GM18907 (cell line): ENCODE measurements at regions not wholly inside any gene's neighbourhood (a gene's known extent, or its start where the extent isn't known, plus 50 kb on each side); places are given as distances from the start of the nearest gene placed in this dataset.
A peak's percentile ranks its signal among the peaks of the same experiment; 100 is the strongest.
"Not testable (repeated sequence)": the region's sequence is repeated elsewhere in the genome, so short reads cannot be mapped to it uniquely, and the experiment has no call there.

ENCODE experiments used
- ATAC-seq: cut with Tn5 transposase; IDR thresholded peaks from one replicate; pipeline ENCODE4 v1.9.1; 2021; ENCODE audit warnings: mild to moderate bottlenecking, moderate library complexity; ENCODE audit not compliant: unreplicated experiment

DNA sequence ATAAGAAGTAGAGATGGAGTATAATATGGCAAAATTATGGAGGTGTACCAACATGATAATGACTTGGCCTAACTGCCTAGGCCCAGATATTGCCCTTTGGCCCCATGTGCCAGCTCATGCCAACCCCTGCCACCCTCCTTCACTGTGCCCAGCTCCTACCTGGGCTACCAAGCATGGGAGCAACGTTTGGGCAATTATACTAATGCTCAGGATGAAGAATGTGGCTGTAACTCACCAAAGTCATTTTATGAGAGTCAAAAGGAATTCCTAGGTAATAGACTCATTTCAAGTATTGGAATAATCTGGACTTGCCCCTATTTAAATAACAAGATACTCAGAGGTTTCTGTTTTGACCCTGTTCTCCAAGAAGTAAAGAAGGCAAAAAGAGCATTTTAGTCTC lies 240.2 kb upstream of the IL12A start:
- no peak for ATAC-seq

- no peak for ATAC-seq
Measured at GRCh38 chr3:159749406-159749805, 239.2 kb upstream of the IL12A start.

DNA sequence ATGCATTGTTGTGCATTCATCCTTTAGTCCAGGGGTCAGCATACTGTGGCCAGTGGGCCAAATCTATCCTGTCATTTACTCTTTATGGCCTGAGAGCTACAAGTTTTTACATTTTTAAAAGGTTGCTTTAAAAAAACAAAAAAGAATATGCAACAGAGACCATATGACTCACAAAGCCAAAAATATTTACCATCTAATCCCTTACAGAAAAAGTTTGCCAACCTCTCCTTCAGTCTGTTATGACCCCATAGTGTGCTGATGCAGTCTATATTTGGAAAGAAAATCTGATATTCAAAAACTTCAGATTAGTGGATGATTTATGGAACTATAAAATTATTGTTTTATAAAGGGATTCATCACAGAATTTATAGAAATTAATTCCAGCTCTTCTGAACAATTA lies 237.5 kb upstream of the IL12A start:
- no peak for ATAC-seq

- ATAC-seq, result no peak
Measured at GRCh38 chr3:159751752-159752151, 236.9 kb upstream of the IL12A start.

GRCh38 chr3:159756279-159757207 lies 232.1 kb upstream of the IL12A start:
- ATAC-seq, result not testable (repeated sequence)

DNA sequence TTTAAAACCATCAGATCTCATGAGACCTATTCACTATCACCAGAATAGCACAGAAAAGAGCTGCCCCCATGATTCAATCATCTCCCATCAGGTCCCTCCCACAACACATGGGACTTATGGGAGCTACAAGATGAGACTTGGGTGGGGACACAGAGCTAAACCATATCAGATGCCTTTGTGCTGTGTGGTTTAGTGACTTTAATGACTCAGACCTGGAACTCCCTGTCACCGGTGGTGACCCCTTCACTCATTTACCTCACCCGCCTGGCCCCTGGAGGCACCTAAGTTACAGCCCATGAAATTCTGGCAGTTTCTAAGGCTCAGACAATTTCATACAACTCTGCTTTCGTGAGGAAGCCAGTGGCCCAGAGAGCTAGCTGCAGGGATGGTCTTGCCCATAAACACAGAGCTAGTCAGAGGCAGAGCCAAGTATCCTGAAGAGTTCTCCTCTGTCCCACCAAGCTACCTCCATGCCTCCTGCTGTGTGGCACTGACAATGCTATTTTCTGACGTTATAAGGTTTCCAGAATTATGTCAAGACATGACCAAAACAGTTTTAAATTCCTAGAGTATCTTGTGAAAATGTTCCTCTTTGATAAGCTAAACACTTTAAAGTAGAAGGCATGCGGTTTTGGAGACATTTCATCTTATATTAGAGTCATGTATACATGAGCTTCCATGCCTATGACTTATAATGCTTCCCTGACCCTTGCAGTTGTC lies 231.1 kb upstream of the IL12A start:
- no peak for ATAC-seq

GRCh38 chr3:159760046-159760445 lies 228.6 kb upstream of the IL12A start:
- no peak for ATAC-seq

DNA sequence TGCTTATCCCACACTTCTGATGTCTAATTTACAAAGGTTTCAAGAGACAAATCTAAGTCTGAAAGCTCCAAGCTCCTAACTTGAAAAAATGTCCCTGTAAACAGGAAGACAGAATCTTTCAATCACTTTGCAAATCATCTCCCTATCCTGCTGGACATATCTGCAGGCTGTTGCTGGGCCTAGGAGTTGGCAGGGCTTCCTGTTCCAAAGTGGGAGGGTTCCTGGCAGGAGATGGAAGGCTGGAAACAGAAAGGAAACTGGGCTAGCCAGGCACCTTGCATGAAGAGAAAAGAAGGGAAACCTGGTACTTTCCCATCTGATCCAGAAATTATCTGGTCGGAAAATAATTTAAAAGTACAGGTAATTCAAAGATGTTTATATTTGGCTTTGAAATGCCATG lies 227.3 kb upstream of the IL12A start:
- no peak for ATAC-seq

DNA sequence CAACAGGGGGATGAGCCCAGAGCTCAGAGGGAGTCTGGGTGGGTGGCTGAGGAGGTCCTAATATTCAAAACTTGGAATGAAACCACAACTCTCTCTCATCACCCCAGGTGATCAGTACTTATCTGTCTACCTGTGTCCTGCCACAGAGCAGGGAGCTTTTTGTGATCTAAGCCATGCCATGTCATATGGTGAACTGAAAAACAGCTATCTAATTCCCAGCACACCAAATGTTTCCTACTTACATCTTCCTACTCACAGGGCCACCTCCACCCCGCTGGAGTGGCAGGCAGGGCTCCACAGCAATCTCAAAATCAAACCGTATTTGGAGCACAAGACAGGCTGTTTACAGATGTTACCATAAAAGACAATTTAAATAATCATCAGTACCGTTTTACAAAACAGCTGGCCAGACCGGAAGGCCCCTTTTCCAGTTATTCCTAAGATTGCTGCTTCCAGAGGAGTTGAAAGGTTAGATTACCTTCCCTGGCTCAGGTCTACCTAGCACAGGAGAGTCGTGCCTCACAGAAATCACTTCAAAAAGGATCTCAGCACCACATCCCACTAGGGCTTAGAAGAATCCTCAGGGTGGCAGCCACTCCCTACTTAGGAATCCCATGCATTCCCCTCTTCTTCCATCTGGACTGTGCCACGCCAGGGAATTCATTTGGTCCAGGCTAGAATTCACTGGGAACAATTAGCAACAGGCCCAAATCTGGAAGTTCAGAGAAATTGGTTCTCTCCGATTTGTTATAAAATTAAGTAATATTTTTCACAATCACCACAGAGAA lies 226.6 kb upstream of the IL12A start:
- ATAC-seq, result no peak

DNA sequence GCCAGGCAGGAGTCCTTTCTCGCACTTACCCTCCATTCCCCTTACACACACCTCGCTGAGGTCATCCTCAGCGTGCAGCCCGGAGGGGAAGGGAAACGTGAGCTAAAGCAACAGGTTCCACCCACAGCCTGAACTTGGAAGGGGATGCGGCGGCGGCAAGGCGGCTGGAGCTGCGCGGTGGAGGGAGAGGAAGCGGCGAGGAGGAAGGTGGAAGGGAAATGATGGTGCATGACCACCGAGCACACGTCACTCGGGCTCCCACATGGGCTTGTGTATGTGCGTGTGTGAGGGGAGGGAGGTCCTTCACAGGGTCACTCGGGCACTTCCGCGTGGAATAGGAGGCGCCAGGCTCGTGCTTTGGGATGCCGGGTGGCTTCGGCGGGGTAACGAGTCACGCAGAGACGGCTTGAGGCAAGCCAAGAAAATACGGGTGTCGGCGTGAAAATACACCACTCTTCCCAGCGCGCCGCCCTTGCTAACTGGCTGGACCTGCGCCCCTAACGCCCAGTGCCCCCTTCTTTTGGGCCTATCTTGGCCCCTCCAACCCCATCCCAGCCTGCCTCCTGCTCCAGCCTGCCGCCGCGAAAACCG lies 225.5 kb upstream of the IL12A start:
- peak; percentile 52 for ATAC-seq

- peak; percentile 83 for ATAC-seq
Measured at GRCh38 chr3:159763602-159764489, 224.8 kb upstream of the IL12A start.

GRCh38 chr3:159764490-159765029 lies 224.1 kb upstream of the IL12A start:
- no peak for ATAC-seq

DNA sequence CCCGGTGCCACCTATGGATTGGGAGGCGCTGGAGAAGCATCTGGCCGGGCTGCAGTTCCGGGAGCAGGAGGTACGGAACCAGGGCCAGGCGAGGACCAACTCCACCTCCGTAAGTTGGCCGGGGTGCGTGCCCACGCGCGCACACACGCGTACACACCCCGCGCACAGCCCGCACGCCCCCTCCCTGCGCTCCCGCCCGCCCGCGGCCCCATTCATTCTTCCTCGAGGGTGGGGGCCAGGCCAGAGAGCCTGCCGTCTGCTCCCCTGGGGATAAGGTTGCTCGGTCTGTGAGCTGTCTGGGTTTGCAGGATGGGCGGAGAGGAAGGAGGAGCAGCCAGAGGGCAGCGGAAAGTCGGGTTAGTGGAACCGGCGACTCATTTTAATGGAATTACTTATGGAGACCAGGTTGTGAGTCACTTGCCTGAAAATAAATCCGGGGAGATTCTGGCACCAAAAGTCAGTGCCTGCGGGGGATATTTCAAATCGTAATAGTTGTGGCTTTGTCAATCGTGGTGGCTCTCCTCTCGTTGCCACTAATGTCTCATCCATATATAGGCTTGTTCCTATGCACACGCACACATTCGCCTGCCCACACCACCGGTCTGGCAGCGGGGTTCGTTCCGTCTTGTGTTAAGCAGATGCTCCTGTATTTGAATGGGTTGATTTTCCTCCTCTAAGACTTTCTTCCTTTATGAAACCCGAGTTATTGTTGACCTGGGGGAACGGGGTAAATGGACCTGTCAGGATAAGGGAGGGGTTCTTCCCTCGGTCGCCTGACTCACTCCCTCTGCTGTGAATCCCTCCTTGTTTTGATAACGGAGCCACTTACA lies 223.4 kb upstream of the IL12A start:
- no peak for ATAC-seq

- no peak for ATAC-seq
Measured at GRCh38 chr3:159765860-159766294, 222.8 kb upstream of the IL12A start.

DNA sequence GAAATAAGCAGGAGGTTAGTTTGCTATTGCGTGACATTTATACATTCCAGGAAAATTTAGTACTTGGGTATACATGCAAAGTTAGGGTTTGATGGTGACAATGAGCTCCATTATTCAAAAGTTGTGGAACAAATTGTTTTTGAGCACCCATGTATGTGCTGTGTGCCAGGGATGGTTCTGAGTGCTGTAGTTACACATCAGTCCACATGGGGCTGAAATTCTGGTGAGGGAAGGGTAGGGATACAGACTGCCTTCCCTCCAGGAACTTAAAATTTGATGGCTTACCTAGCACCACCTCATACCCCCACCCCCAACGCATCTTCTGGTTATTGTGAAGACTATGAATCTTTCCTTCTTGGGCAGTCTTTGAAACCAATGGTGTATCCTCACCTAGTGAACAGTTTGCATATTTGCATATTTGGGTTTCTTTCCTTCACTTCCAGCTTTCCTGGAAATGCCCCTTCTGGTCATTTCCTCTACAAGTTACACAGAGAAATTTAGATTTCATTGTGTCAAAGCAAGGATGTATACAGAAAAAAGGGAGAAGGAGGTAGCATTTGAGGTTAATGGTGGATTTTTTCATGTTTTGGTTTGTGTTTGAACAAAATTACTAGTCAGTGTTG lies 222.0 kb upstream of the IL12A start:
- no peak for ATAC-seq

- ATAC-seq, result no peak
Measured at GRCh38 chr3:159770998-159771397, 217.6 kb upstream of the IL12A start.

DNA sequence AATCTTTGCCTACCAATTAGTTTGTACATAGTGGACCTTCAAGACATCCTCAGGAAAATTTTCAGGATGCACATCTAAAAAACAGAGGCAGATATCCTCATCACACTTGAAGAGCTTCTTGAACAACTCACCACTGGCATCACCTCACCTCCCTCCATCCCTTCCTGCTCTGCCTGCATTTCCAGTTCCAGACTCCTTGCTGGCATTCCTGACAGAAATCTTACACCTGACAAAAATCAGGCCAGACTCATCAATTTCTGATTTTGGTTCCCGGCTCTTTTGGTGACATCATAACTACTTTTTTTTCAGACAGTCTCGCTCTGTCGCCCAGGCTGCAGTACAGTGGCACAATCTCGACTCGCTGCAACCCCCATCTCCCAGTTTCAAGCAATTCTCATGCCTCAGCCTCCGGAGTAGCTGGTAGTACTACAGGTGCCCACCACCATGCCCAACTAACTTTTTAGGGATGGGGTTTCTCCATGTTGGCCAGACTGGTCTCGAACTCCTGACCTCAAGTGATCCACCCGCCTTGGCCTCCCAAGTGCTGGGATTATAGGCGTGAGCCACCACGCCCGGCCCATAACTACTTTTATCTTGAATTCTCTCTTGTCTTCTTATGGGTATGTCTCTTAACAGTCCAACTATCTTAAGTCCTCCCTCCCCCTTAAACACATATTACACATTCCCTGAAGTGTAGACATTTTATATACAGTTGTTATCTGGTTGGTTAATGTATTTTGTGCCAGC lies 216.6 kb upstream of the IL12A start:
- no peak for ATAC-seq

- no peak for ATAC-seq
Measured at GRCh38 chr3:159773706-159774105, 214.9 kb upstream of the IL12A start.
